ENCODE measurements at regions not wholly inside any gene's neighbourhood (a gene's known extent, or its start where the extent isn't known, plus 50 kb on each side); places are given as distances from the start of the nearest gene placed in this dataset.

DNA sequence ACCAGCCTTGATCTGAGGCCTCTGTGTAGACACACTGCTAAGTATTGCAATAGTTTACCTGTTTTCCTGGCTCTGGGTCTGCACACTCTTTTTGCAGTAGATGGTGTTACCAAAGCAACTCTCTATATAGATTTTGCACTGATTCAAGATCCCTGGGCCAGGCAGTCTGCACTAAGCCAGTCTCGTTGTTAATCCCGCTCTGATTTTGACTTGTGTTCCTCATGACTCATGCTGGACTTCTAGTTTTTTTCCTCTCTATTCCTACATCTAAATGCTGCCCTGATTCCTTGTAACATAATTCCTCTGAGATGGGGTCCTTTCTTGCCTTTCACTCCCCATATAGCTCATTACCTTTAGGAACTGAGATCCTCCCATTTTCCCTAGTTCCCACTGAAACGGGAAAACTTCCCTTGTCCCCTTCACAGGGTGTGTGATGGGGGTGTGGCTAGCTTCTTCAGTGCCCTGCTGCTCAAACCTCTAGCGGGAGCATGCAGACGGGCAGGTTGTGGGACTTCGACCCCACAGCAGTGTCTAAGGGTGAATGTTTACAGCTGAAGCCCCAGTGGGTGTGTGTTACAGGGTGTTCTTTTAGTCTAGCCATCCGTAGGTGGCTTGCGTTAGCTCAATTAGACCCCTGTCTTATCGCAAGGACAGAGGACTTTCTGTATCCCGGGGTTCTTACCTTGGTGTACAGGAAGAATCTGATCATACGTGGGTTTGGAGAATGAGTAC, 106.5 kb upstream of the RAB3GAP2 start:
- no peak for TF ChIP-seq CTCF (IDR thresholded peaks at IDR 0.05; ENCODE audit: low read depth, low read length, poor library complexity, severe bottlenecking)
- TF ChIP-seq EZH2phosphoT487 (IDR thresholded peaks at IDR 0.05; ENCODE audit: borderline replicate concordance, low read length) = no peak

All from DOHH2 (cell line).